ENCODE measurements at regions not wholly inside any gene's neighbourhood (a gene's known extent, or its start where the extent isn't known, plus 50 kb on each side); places are given as distances from the start of the nearest gene placed in this dataset.

DNA sequence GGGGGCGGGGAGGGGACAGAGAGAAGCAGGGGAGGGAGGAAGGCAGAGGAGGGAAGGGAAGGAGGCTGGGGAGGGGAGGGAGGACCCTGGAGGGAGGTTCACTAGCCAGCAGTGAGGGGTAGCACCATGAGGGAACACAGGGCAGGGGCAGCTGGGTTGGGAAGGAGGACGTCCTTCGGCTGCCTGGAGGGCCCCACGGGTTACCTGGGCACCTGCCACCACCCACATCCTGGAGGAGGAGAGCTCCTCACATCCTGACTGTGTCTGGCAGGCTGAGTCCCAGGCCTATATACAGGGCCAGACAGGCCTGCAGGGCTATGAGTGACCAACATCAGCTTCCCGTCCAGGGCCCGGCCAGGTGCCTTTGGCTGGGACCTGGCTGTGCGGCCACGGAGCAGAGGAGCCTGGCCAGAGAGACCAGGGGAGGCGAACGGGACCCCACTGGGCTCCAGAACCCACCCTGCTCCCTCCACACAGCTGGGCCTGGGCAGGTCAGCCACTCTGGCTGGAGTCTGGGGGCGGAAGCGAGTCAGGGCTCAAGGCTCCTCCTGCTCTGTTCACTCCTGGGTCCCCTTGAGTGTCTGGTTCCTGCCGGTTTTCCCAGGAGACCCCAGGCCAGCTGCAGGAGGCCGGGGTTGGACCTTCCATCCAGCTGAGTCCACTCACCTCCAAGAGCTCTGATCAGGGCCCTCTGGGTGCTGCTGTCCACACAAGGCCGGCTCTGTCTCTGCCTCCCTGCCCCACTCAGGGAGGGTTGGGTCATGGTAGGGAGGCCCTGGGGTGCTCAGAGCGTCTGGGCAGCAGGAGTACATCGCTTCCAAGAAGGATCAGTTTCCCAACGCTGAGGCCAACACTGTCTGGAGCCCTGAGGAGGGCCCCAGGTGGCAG, 677.7 kb downstream of the BRD1 start:
- no peak for ATAC-seq
- no peak overlapping the region for H3K27ac Mint-ChIP-seq
- H3K4me3 Mint-ChIP-seq = no peak overlapping the region
- H3K27me3 Mint-ChIP-seq = peaks cover 47% of the 10 kb centered on the region
- no peaks in the 10 kb centered on the region for H3K4me1 Mint-ChIP-seq
- H3K9me3 Mint-ChIP-seq = no peaks in the 10 kb centered on the region
- DNase-seq = no peak

DNA sequence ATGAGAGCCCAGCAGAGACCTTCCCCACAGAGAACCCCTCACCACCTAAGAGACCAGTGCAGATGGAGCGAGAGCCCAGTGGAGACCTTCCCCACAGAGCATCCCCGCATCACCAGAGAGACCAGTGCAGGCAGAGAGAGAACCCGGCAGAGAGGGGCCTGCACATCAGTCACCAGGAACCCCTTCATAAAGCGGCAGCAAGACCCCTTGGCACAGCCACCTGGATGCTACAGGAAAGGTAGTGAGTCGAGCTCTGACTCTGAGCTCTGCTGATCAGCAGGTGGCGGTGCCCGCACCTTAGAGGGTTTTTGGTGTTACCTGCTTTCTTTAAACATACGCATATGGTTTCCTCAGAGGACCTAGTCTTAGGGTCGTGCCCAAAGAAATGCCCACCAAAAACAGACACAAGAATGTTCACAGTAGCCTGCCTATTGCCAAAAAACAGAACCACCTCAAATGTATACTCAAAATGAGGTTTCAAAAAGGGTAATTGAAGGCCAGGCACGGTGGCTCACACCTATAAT, 678.7 kb downstream of the BRD1 start:
- no peak for ATAC-seq
- no peaks in the 10 kb centered on the region for H3K9me3 Mint-ChIP-seq
- peak overlapping the region in 1 of 2 donors; percentile 53 for H3K27ac Mint-ChIP-seq

DNA sequence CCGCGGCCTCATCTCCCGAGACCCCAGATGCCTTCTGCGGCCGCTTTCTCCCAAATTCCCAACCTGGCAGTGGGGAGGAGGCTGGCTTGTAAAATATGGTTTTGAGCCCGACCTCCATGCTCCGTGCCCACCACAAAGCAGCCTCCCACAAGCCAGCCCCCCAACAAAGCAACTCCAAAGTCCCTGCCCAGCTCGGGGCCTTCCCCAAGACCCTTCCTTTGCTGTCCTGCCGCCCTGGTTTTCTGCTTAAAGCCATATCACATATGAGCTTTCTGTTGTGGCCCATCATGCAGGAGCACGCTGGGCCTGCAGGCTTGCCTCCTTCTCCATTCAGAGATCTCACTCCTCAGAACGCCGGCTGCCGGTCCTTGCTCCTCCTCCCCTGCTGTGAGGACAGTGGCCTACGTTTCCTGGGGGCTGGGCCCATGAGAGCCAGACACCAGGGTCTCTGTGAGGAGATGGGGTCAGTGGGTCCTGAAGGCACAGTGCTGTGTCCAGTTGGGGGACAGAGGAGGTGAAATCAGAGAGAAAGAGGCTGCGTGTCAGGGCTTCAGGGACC, 680.0 kb downstream of the BRD1 start:
- Mint-ChIP-seq H3K4me3 (no peak overlapping the region), H3K9me3 (no peaks in the 10 kb centered on the region), H3K4me1 (no peaks in the 10 kb centered on the region), H3K27ac (no peak overlapping the region), H3K27me3 (peaks cover 54% of the 10 kb centered on the region)
- no peak for DNase-seq
- ATAC-seq = no peak

More for the DNA sequence above, 678.7 kb downstream of the BRD1 start:
- H3K4me3 Mint-ChIP-seq = no peak overlapping the region
- peaks cover 54% of the 10 kb centered on the region for H3K27me3 Mint-ChIP-seq
- no peaks in the 10 kb centered on the region for H3K4me1 Mint-ChIP-seq
- no peak for DNase-seq

DNA sequence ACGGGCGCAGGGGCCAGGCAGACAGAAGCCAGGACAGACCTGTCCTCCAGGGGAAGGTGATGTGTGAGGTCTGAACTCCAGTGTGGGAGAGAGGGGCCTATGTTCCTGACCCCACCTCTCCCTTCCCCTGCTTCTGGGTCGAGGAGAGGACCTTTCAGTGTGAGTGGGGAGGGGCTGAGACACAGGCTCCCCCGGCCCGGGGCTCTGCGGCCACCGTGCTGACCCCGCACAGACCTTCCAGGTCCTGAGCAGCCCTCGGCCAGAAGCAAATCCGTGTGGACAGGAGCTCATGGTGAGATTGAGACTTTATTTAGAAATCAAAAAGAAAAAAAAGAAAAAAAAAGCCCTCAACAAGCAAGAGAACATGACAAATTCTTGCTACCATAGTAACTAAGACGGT, 680.5 kb downstream of the BRD1 start:
- ATAC-seq (no peak), DNase-seq (no peak)
- no peaks in the 10 kb centered on the region for H3K4me1 Mint-ChIP-seq
- peak overlapping the region in 1 of 2 donors; percentile 60 for H3K27ac Mint-ChIP-seq
- H3K4me3 Mint-ChIP-seq = no peak overlapping the region
- H3K9me3 Mint-ChIP-seq = no peaks in the 10 kb centered on the region
- H3K27me3 Mint-ChIP-seq = peaks cover 54% of the 10 kb centered on the region

DNA sequence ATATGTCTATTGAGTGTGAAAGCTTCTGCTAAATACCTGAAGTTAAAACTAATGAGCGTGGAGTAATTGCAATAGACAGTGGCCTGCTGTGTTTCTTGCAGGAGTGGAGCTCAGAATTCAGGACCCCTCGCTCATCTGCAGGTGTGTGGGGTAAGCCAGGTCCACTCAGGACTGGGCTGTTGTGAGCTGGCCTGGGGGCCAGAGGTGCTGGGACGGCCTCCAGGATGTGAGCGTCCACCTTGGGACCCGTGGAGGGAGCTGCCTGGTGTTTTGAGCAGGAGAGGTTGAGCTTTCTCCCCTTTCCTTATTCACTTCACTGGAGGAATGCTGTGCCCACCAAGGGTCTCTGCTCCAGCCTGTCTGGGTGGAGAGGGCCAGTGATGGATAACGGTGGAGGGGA, 681.2 kb downstream of the BRD1 start:
- ATAC-seq = no peak
- no peaks in the 10 kb centered on the region for H3K4me1 Mint-ChIP-seq
- no peak overlapping the region for H3K27ac Mint-ChIP-seq
- no peaks in the 10 kb centered on the region for H3K9me3 Mint-ChIP-seq
- no peak for DNase-seq
- peaks cover 59% of the 10 kb centered on the region for H3K27me3 Mint-ChIP-seq
- no peak overlapping the region for H3K4me3 Mint-ChIP-seq

DNA sequence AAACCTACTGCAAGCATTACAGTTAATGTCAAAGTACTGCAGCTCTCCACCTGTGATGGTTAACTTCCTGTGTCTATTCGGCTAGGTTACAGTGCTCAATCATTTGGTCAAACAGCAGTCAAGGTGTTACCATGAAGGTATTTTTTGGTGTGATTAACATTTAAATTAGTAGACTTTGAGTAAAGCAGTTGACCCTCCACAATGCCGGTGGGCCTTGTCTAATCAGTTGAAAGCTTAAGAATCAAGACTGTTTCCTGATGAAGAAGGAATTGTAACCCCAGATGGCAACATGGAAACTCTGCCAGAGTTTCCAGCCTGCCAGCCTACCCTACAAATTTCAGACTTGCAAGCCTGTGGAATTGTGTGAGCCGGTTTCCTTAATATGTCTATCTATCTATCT, 683.9 kb downstream of the BRD1 start:
- Mint-ChIP-seq H3K4me1 (no peaks in the 10 kb centered on the region), H3K9me3 (no peaks in the 10 kb centered on the region), H3K27me3 (peaks cover 59% of the 10 kb centered on the region), H3K27ac (no peak overlapping the region), H3K4me3 (no peak overlapping the region)
- no peak for DNase-seq
- ATAC-seq = no peak

DNA sequence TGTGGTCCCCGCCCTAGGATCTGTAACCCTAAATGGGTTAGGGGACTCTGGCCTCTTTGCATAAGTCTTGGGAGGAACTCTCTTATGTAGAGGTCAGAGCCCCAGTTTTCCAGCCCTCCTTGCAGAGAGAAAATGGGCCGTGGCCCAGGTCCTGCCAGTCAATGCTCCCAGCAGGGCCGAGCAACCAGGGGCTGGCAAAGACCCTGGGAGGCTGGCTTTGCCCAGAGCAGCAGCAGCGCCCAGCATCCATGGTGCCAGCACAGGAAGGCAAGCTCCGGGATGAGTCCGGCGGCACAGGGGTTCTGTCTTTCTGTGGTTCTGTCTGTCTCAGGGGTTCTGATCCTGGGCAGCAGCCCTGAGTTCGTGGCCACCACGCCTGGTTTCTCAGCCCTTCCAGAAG, 684.8 kb downstream of the BRD1 start:
- DNase-seq (no peak), ATAC-seq (no peak)
- Mint-ChIP-seq H3K27me3 (peaks cover 59% of the 10 kb centered on the region), H3K4me3 (no peak overlapping the region), H3K4me1 (no peaks in the 10 kb centered on the region), H3K9me3 (no peaks in the 10 kb centered on the region), H3K27ac (no peak overlapping the region)

DNA sequence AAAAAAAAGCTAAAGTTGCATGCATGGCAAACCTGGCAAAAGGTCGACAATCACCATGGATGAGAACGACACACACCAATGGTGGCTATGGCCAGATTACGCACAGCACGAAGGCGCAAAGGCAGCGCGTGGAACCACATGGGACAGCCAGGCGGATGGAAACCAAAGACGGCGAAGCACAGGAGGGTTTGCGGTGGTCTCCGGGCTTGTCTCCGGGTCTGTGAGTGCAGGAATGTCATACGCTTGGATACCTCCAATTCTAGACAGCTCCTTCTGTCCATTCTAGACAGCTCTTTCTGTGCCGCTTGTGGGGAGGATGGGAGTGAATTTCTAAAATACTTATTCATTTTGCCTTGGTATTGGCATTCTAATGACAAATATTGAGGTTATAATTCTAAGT, 685.4 kb downstream of the BRD1 start:
- H3K9me3 Mint-ChIP-seq = no peaks in the 10 kb centered on the region
- ATAC-seq (no peak), DNase-seq (no peak)
- H3K4me1 Mint-ChIP-seq = no peaks in the 10 kb centered on the region
- peaks cover 55% of the 10 kb centered on the region for H3K27me3 Mint-ChIP-seq
- H3K4me3 Mint-ChIP-seq = no peak overlapping the region
- no peak overlapping the region for H3K27ac Mint-ChIP-seq

DNA sequence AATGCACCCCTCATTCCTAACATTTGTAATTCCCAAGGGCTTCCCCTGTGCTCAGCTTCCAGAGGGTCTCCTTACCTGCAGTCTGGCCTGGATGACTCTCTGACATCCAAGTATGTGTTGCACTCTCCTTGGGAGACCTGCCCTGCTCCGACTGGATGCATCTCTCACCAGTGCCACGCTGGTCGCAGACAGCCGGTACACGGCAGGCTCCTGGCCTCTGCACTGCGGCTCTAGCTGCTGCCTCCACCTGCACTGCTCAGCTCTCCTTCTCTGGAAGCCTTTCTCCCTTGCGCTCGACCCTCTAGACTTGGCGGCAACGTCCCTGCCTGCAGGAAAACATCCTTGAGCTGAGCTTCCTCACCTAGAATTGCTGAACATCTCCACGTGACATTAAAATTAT, 685.9 kb downstream of the BRD1 start:
- DNase-seq (no peak), ATAC-seq (no peak)
- Mint-ChIP-seq H3K27ac (no peak overlapping the region), H3K27me3 (peaks cover 53% of the 10 kb centered on the region), H3K4me3 (no peak overlapping the region), H3K4me1 (no peaks in the 10 kb centered on the region), H3K9me3 (no peaks in the 10 kb centered on the region)

DNA sequence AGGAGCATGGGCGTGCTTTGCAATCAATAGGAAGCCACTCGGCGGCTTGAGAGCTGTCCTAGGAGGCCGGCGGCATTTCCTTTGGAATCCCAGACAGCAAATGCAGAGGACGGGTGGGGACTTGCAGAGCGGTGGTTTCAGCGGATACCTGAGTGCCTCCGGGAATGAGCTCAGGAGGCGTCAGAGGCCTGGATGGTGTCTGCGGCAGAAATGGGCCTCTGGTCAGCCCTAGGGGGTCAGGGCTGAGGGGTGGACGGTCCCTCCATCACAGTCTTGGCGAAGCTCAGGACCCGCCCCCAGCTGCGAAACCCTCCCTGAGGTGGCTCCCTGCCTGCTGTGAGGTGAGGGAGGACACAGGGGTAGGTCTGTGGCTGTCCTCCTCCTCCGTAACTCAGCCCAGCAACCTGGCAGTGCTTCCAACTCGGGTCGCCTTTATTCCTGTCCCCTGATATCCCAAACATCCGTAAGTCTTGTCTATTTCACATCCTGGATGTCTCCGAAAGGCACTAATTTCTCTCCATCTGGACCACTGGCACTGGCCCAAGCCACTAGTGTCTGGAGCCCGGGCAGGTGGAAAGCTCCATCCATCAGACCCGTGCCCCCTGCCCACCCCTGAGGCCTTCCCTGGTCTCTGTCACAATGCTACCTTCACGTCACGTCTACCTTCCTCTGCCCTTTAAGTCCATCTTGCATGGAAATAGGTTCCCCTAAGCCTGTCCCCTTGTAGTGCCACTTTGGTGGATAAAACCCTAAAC, 686.6 kb downstream of the BRD1 start:
- Mint-ChIP-seq H3K27me3 (peaks cover 53% of the 10 kb centered on the region), H3K4me1 (no peaks in the 10 kb centered on the region), H3K27ac (no peak overlapping the region), H3K9me3 (no peaks in the 10 kb centered on the region), H3K4me3 (no peak overlapping the region)
- ATAC-seq (no peak), DNase-seq (no peak)

DNA sequence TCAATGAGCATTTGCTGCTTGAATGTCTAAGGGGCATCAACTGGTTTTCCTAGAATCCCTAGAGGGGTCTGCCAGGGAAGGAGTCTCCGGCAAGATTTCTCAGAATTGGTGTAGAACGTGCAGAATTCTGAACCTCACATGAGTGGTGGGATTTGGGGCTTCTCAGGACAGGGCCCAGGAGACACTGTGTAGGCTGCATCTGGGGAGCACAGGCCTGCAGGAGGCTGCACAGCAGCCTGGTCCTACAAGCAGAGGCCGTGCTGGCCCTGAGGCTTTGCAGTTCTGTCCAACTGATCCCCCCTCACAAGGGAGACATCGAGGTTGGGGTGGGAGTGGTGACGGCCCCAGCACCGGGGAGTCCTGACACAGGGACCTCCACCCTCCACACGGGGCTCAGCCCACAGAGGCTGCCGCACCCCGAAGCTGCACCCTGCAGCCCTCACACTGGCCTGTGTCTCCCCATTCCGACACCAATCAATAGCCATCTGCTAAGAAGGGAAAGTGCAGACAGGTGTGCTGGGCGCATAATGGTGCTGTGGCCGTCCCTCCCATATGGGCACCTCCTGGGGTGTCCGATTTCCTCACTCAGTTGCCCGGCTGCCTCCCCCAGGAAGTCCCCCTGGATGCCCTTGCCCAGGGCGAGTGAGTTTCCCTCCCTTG, 688.1 kb downstream of the BRD1 start:
- no peaks in the 10 kb centered on the region for H3K4me1 Mint-ChIP-seq
- no peak for ATAC-seq
- H3K9me3 Mint-ChIP-seq = no peaks in the 10 kb centered on the region
- peaks cover 49% of the 10 kb centered on the region for H3K27me3 Mint-ChIP-seq
- DNase-seq = no peak
- no peak overlapping the region for H3K27ac Mint-ChIP-seq
- H3K4me3 Mint-ChIP-seq = no peak overlapping the region

DNA sequence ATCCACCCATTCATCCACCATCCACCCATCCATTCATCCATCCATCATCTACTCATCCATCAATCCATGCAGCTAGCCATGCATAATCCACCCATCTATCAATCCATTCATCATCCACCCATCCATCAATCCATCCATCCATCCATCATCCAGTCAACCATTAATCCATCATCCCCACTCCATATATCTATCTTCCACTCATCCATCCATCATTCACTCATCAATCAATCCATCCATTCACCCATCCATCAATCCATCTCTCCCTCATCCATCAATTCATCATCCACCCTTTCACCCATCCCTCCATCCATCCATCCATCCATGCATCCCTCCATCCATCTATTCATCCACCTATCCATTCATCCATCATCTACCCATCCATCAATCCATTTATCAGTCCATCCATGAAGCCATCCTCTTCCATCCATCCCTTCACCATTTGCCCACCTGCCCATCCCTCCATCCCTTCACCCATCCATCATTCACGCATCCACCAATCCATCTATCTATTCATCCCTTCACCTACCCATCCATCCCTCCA, 689.4 kb downstream of the BRD1 start:
- H3K27ac Mint-ChIP-seq = no peak overlapping the region
- DNase-seq = no peak
- H3K4me3 Mint-ChIP-seq = no peak overlapping the region
- ATAC-seq = no peak
- no peaks in the 10 kb centered on the region for H3K4me1 Mint-ChIP-seq
- H3K9me3 Mint-ChIP-seq = no peaks in the 10 kb centered on the region
- peaks cover 58% of the 10 kb centered on the region for H3K27me3 Mint-ChIP-seq

DNA sequence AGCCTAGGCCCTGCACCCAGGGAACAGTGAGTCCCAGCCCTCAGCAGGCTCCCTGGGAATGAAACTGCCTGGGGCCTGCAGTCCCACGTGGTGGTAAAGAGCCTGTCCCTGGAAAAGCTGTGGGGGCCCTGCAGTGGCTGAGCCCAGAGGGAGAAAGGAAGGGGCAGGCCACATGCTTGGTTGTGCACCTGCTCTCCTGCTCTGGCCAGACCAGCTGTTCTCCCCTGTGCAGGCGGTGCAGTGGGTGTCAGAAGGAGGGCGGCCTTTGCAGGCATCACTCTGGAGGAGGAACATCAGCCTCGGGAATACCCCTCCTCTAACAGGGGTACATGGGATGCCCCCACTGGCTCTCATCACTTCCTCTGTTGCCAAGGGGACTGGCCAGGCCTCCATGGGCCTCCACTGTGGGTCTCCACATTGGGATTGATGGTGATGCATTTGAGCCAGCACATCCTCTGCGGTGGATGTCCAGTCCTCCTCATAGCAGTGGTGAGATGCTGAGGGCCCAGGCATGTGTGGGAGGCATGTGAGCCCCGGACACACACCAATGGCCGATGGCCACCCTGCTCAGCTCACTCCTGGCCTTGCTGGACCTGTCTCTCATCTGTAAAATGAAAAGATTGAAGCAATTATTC, 690.4 kb downstream of the BRD1 start:
- H3K27ac Mint-ChIP-seq = no peak overlapping the region
- no peak overlapping the region for H3K4me3 Mint-ChIP-seq
- H3K9me3 Mint-ChIP-seq = no peaks in the 10 kb centered on the region
- H3K27me3 Mint-ChIP-seq = peaks cover 68% of the 10 kb centered on the region
- no peak for DNase-seq
- no peaks in the 10 kb centered on the region for H3K4me1 Mint-ChIP-seq
- ATAC-seq = no peak

DNA sequence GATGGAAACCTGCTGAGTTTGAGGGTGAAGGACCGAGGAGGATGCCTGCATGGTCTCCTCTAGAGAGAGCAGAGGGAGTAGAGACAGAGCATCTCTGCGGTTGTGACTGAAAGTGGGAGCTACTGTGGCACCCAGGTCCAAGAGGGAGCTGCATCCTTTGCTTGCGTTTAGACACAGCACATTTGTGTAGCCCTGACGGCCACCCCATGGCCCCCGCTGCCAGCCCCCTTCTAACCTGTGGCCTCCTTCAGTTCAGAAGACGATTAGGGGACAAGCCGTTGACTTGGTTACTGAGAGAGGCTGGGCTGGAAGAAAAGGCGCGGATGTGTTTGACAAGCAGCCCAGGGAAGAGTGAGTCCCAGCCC, 690.9 kb downstream of the BRD1 start:
- Mint-ChIP-seq H3K27me3 (peaks cover 71% of the 10 kb centered on the region), H3K4me1 (no peaks in the 10 kb centered on the region), H3K27ac (no peak overlapping the region), H3K4me3 (no peak overlapping the region), H3K9me3 (no peaks in the 10 kb centered on the region)
- ATAC-seq = no peak
- DNase-seq = no peak

Measured in stimulated activated naive CD8-positive, alpha-beta T cell treated with anti-CD3 and anti-CD28 coated beads, Interleukin-15, amount 100 ng/mL, for 72 hours (primary cell).